ENCODE measurements at regions not wholly inside any gene's neighbourhood (a gene's known extent, or its start where the extent isn't known, plus 50 kb on each side); places are given as distances from the start of the nearest gene placed in this dataset.
A peak's percentile ranks its signal among the peaks of the same experiment; 100 is the strongest.
"Not testable (repeated sequence)": the region's sequence is repeated elsewhere in the genome, so short reads cannot be mapped to it uniquely, and the experiment has no call there.

- DNase-seq = peak; percentile 7
Observed at GRCh38 chr22:33221568-33221967, 163.4 kb upstream of the SYN3 start.

- peak; percentile 39 for DNase-seq
Observed at GRCh38 chr22:33220476-33221080, 162.4 kb upstream of the SYN3 start.

- peak; percentile 25 for DNase-seq
Observed at GRCh38 chr22:33219648-33220384, 161.6 kb upstream of the SYN3 start.

GRCh38 chr22:33213383-33214075, 155.3 kb upstream of the SYN3 start:
- no peak for DNase-seq

GRCh38 chr22:33209930-33210784, 152.0 kb upstream of the SYN3 start:
- peak; percentile 74 for DNase-seq

- no peak for DNase-seq
Observed at GRCh38 chr22:33204408-33204807, 146.2 kb upstream of the SYN3 start.

- no peak for DNase-seq
Observed at GRCh38 chr22:33202455-33202854, 144.3 kb upstream of the SYN3 start.

- DNase-seq = no peak
Observed at GRCh38 chr22:33194529-33195077, 136.4 kb upstream of the SYN3 start.

GRCh38 chr22:33192156-33192555, 134.0 kb upstream of the SYN3 start:
- DNase-seq = no peak

GRCh38 chr22:33188326-33188725, 130.1 kb upstream of the SYN3 start:
- DNase-seq = no peak

GRCh38 chr22:33186816-33187215, 128.6 kb upstream of the SYN3 start:
- peak; percentile 55 for DNase-seq

- DNase-seq = peak; percentile 61
Observed at GRCh38 chr22:33180356-33180755, 122.2 kb upstream of the SYN3 start.

GRCh38 chr22:33167998-33168790, 110.0 kb upstream of the SYN3 start:
- DNase-seq = no peak

- no peak for DNase-seq
Observed at GRCh38 chr22:33166206-33166605, 108.0 kb upstream of the SYN3 start.

- no peak for DNase-seq
Observed at GRCh38 chr22:33163815-33164214, 105.6 kb upstream of the SYN3 start.

- DNase-seq = no peak
Observed at GRCh38 chr22:33162196-33162595, 104.0 kb upstream of the SYN3 start.

- no peak for DNase-seq
Observed at GRCh38 chr22:33160525-33160924, 102.3 kb upstream of the SYN3 start.

GRCh38 chr22:33154967-33155366, 96.8 kb upstream of the SYN3 start:
- DNase-seq = not testable (repeated sequence)

GRCh38 chr22:33149611-33150010, 91.4 kb upstream of the SYN3 start:
- no peak for DNase-seq

GRCh38 chr22:33144721-33145120, 86.5 kb upstream of the SYN3 start:
- DNase-seq = no peak

GRCh38 chr22:33142282-33143055, 84.3 kb upstream of the SYN3 start:
- DNase-seq = no peak
